GM18505 (cell line): ENCODE measurements at regions not wholly inside any gene's neighbourhood (a gene's known extent, or its start where the extent isn't known, plus 50 kb on each side); places are given as distances from the start of the nearest gene placed in this dataset.
"Not testable (repeated sequence)": the region's sequence is repeated elsewhere in the genome, so short reads cannot be mapped to it uniquely, and the experiment has no call there.

ENCODE experiments used
- ATAC-seq: cut with Tn5 transposase; IDR thresholded peaks from one replicate; pipeline ENCODE4 v1.9.1; 2021; ENCODE audit not compliant: unreplicated experiment
- POLR2A ChIP-seq: IDR thresholded peaks from 4 replicates; pipeline ENCODE4 v1.6.1; 2011; ENCODE audit warnings: borderline replicate concordance; ENCODE audit not compliant: insufficient read depth, insufficient read length; ENCODE audit errors: extremely low read depth

DNA sequence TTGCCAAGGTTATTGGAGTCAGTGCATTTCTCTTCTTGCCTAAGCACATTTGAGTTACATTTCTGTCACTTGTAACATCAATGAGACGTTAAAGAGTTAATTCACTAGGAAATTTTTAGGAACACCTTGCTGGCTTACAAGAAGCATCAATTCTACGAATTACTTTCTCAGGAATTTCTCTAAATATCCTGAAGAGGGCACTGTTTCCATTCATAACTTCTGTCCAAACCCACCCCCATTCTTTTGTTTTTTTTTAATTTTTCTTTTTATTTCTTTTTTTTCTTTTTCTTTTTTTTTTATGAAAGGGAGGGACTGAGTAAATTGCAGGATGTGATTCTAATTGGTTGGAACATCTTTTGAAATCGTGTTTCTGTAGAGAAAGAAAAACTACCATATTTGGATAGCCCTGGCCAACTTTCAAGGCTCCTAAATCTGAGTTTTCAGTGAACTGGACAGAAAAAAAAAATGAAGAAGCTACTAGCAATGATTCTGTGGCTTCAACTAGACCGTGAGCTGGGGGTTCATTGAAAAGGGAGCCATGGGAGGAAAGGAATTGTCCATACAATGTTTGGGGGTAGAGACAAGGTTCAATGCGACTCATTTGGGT, 285.3 kb downstream of the DAD1 start:
- TF ChIP-seq POLR2A: no peak

DNA sequence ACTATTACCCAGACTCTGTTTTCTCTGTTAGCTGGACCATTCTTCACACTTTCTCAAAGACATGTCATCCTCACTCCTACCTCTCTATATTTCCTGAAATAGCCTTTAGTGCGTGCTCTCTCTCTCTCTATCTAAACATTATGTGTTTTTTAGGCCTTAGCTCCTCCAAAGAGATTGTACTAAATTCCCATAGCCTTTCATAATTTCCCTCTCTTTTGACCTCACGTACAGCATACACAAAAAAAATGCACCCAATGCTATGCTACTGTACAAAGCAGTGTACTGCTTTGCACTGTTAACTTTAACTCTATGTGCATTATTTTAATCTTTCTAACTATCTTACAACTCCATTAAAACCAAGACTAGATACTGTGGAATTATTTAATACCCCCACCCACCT, 288.4 kb downstream of the DAD1 start:
- ATAC-seq: no peak
- no peak for TF ChIP-seq POLR2A

More for the DNA sequence above, 285.3 kb downstream of the DAD1 start:
- no peak for ATAC-seq

DNA sequence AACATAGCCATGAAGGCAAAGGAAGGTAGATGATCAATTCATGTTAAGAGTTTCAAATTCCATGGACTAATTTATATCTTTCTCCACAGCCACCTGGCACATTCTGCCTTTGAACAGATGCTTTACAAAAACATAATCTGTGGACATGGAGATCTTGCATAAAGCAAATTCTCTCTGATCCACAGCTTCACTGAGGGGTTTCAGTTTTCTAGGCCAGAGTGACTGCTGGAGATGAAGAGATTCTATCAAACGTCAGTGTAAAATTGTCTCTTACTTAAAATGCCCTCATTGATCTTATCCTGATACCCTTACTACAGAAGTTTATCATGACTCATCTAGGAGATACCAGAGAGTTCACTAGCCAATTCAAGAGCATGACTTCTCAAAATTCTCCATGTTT, 291.6 kb downstream of the DAD1 start:
- TF ChIP-seq POLR2A: no peak
- no peak for ATAC-seq

DNA sequence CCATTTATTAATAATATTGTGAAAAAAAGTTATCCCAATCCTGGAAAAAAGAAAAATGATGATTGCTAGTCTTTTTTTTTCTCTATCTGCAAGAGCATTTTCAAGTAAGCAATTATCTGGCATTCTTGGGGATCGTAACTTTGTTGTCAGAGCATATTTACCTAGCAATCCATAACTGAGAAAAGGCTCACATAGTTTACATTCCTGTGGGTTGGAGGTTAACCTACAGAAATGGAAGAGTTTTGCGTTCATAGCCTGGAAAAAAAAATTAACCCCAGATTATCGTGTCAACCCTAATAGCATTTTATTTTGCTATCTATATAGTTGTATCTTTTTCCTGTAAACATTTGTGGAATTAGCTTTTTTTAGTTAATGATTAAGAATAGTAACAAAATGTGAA, 292.3 kb downstream of the DAD1 start:
- ATAC-seq: no peak

DNA sequence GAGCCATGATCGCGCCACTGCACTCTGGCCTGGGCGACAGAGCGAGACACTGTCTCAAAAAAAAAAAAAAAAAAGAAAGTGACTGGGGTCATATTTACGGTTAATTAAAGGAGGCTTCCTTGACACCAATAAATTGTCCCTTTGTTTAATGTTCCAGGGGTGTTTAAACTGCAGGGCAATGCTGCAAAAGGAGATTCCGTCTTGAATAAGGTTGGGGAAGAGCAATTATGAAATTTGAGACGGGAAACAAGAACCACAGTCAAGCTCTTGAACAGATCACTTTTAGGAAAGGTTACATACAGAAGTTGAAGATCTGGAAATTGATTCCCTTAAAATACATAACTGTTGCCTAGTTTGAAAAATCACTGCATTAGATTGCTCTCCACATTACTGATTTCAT, 292.9 kb downstream of the DAD1 start:
- no peak for ATAC-seq
- TF ChIP-seq POLR2A: no peak

More for the DNA sequence above, 292.3 kb downstream of the DAD1 start:
- no peak for TF ChIP-seq POLR2A

DNA sequence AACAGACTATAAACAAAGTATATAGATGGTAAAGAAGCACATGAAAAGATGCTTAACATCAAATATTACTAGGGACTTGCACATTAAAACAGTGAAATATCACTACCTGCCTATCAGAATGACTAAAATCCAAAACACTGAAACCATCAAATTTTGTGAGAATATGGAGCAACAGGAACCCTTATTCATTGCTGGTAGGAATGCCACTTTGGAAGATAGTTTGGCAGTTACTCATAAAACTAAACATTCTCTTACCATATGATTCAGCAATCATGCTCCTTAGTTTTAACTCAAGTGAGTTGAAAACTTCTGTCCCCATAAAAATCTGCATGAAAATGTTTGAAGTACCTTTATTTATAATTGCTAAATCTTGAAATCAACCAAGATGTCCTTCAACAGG, 297.6 kb downstream of the DAD1 start:
- no peak for TF ChIP-seq POLR2A
- no peak for ATAC-seq

DNA sequence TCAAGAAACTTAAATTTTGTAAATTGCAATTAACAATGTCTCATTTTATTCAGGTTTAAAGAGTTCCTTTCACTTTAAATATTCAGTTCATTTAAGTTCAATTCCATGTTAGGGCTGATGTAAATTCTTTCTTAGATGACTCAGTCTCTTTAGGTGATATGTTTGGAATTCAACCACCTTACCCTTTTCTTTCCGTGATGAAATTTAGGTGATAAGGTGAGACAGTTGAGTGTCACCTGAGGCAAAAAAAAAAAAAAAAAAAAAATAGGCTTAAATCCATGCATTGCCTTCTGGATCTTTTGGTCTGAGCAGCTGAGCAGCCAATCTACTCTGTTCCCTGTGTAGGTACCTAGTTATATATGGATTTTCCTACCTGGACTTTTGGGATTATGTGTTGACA, 299.5 kb downstream of the DAD1 start:
- TF ChIP-seq POLR2A: no peak

DNA sequence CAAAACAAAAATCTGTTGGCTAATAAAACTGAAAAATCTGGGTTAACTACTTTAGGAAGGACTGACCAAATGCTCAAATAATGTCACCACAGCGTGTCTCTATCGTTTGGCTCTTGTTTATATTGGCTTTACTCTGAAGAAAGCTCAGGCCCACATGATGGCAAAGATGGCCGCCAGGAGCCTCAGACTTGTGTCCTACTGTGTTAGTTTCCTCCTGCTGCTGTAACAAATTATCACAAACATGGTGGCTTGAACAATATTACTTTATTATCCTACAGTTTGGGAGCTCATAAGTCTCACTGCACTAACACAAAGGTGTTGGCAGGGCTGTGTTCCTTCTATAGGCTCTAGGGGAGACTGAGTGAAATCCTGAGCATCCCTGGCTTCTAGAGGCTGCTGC, 303.0 kb downstream of the DAD1 start:
- no peak for TF ChIP-seq POLR2A
- no peak for ATAC-seq

More for the DNA sequence above, 299.5 kb downstream of the DAD1 start:
- ATAC-seq: no peak

DNA sequence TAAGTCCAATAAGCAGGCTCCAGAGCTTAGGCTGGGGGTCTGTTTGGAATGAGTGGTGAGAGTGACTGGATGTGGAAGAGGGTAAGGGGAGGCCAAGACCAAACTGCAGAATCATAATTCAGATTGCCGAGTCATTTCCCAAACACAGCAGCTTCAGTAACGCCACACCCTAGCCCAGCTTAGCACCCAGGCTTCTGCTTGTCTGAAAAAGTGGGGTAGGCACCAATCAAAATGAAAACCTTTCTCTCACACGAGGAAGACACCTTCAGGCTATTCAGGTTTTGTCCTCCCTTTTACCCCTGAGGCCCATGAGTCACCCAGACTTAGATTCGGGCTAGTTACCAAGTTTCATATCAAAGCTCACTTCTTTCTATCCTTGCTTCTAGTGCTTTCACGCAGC, 306.1 kb downstream of the DAD1 start:
- ATAC-seq: no peak
- no peak for TF ChIP-seq POLR2A

DNA sequence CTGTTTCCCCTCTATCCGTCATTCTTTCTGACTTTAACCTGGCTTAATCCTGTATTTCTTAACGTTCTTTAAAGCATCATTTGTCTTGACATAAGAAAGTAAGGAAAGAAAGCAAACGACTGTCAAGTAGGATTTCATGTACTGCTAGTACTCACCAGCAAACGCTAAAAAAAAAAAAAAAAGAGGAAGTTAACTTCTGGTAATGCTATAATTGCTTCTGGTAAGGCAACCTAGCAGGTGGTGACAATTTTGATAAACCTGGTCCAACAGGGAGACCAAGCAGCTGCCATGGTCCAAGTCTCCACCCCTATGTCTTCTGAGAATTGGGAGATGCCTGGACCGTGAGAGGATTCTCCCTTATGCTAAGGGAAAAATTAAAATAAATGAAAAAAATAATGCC, 306.6 kb downstream of the DAD1 start:
- ATAC-seq: no peak
- no peak for TF ChIP-seq POLR2A

DNA sequence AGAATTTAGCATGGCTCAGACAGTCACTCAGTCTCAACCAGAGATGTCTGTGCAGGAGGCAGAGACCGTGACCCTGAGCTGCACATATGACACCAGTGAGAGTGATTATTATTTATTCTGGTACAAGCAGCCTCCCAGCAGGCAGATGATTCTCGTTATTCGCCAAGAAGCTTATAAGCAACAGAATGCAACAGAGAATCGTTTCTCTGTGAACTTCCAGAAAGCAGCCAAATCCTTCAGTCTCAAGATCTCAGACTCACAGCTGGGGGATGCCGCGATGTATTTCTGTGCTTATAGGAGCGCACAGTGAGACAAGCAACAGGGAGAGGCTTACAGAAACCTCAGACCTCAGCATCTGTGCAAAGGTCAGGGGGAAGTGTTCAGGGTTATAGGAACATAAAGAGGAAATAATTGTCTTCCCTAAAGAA, 307.6 kb downstream of the DAD1 start:
- ATAC-seq: not testable (repeated sequence)

DNA sequence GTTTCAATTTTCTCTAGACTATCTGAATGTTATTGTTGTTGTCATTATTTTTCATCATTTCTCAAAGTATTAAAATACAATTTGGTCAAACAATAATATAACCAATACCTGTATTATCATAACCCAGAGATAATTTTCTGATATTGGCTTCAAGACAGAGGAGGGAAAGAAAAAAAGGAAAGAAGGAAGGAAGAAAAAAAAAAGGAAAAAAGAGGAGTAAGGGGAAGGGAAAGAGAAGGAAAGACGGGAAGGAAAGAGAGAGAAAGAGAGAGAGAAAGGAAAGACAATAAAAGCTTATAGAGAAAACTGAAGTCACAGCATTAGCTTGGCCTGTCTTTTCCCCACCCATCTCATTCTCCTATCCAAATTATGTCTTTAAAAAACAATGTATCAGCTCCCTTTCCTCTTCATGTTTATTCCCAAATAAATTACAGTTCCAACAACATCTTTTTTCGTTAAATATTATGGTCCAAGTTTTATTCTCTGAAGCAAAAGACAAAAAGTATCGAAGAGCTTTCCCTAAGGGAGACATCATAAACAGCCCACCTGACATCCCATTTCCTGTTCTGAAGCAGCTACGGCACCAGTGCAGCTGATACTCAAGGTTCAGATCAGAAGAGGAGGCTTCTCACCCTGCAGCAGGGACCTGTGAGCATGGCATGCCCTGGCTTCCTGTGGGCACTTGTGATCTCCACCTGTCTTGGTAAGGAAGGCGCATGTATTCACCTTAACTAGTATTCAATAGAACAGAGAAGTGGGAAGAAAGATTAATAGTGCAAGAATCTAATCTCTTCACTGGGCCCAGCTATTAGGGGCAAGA, 308.3 kb downstream of the DAD1 start:
- ATAC-seq: no peak
- no peak for TF ChIP-seq POLR2A

DNA sequence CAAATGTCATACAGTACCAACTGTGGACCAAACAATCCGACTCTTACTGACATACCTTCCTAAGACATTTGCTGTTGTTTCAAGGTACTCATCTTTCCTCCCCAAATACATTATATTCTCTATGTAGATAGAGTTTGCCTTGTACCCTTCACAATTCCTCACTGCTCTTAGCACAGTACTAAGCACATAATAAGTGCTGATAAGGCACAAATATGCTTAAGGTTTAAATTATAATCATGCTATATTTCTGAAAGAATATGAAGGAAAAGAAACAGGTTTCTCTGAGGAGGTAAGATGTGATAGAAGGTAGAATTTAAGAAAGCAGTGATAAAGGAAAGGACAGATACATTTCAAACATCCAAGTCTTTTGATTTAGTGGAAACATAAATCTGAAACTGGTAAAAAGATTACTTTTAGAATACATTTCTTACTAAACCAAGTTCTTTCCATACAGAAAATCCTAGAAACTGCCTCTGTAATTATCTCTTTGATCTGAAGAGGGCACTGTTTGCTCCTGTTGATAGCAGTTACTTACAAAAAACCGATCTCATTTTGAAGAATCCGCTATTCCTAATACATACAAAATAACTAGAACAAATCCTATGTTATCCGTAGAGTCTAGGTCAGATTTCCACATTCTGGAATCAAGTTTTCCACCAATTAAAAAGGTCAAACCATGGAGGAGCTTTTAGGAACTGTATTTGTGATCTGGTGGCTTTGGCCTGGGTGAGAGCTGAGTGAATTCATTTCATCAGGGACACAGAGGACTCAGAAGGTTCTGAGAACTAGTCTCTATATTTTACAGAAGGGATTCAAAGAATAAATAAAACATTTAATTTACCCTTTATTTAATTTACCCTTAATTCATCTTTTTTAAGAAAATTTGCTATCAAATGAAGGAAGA, 311.9 kb downstream of the DAD1 start:
- no peak for TF ChIP-seq POLR2A
- ATAC-seq: no peak

DNA sequence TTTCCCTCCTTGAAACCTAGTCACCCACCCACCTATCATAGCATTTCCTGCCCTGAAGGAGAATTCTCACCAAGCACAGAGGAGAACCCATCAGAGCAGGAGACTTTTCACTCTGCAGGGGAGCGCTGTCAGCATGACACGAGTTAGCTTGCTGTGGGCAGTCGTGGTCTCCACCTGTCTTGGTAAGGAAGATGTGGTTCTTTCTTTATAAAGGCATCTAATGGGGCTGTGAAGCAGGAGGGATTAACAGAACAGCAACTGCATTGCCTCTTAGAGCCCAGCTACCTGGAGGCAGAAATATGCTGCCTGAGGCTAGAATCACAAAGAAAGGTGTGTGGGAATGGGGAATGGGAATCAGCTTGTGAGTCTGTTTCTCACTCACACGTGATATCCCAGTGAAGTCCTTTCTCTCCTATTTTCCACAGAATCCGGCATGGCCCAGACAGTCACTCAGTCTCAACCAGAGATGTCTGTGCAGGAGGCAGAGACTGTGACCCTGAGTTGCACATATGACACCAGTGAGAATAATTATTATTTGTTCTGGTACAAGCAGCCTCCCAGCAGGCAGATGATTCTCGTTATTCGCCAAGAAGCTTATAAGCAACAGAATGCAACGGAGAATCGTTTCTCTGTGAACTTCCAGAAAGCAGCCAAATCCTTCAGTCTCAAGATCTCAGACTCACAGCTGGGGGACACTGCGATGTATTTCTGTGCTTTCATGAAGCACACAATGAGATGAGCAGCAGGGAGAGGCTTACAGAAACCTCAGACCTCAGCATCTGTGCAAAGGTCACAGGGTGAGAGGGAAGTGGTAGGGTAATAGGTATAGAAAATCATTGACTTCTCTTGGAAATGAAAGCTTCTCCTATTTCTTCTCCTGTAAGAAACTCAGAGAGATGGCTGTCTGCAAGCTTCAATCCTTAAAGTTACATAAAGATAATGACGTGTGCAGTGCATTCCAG, 316.9 kb downstream of the DAD1 start:
- no peak for TF ChIP-seq POLR2A
- ATAC-seq: no peak
